Fibroblast of lung (primary cell): ENCODE measurements at regions not wholly inside any gene's neighbourhood (a gene's known extent, or its start where the extent isn't known, plus 50 kb on each side); places are given as distances from the start of the nearest gene placed in this dataset.
"Not testable (repeated sequence)": the region's sequence is repeated elsewhere in the genome, so short reads cannot be mapped to it uniquely, and the experiment has no call there.

Source experiments
- DNase-seq, 2 donors: peaks; one replicate each; pipeline versions ENCODE4 v3.0.0 to v3.0.0-alpha.2; 2010; ENCODE audit warnings: low read depth in 2 of 2
- H2AFZ ChIP-seq: 2 replicates; pipeline ENCODE4 v1.5.1; 2012; ENCODE audit warnings: low read length, control low read depth, inconsistent platforms
- H3K27ac ChIP-seq: 2 replicates; pipeline ENCODE4 v1.5.1; 2011; ENCODE audit warnings: low read length, control low read depth; ENCODE audit not compliant: insufficient read depth
- H3K27me3 ChIP-seq: 2 replicates; pipeline ENCODE4 v1.5.1; 2011; ENCODE audit warnings: mild to moderate bottlenecking, low read length; ENCODE audit not compliant: control insufficient read depth, insufficient read depth
- H3K36me3 ChIP-seq: 2 replicates; pipeline ENCODE4 v1.5.1; 2011; ENCODE audit warnings: low read length; ENCODE audit not compliant: control insufficient read depth, insufficient read depth
- H3K4me1 ChIP-seq: 2 replicates; pipeline ENCODE4 v1.5.1; 2011; ENCODE audit warnings: low read length; ENCODE audit not compliant: control insufficient read depth, insufficient read depth; ENCODE audit errors: extremely low read depth
- H3K4me2 ChIP-seq: 2 replicates; pipeline ENCODE4 v1.5.1; 2011; ENCODE audit warnings: low read length, control low read depth; ENCODE audit not compliant: insufficient read depth; ENCODE audit errors: extremely low read depth
- H3K4me3 ChIP-seq, 4 experiments: fragments of 200-600 bp in 1 of 4; sonication (generic) in 1 of 4; replicated peaks in 1 of 4; 2 replicates each; pipeline ENCODE4 v1.5.1; 2011 to 2016; ENCODE audit warnings: low read length in 4 of 4, low read depth in 3 of 4, mild to moderate bottlenecking in 3 of 4, control low read depth in 2 of 4, inconsistent platforms in 1 of 4, mixed read lengths in 1 of 4; ENCODE audit not compliant: insufficient read depth in 1 of 4; ENCODE audit errors: control extremely low read depth in 1 of 4
- H3K79me2 ChIP-seq: 2 replicates; pipeline ENCODE4 v1.5.1; 2012; ENCODE audit warnings: mild to moderate bottlenecking, low read length, inconsistent platforms; ENCODE audit not compliant: control insufficient read depth, insufficient read depth
- H3K9ac ChIP-seq: 2 replicates; pipeline ENCODE4 v1.5.1; 2011; ENCODE audit warnings: mild to moderate bottlenecking, low read length, control low read depth; ENCODE audit not compliant: insufficient read depth
- H3K9me3 ChIP-seq: 2 replicates; pipeline ENCODE4 v1.5.1; 2012; ENCODE audit warnings: low read depth, low read length; ENCODE audit not compliant: control insufficient read depth, insufficient read depth
- H4K20me1 ChIP-seq: 2 replicates; pipeline ENCODE4 v1.5.1; 2011; ENCODE audit warnings: low read length; ENCODE audit not compliant: control insufficient read depth, insufficient read depth; ENCODE audit errors: extremely low read depth
- CTCF ChIP-seq, 2 donors: IDR thresholded peaks in 1 of 2; conservative IDR thresholded peaks in 1 of 2; 1 replicate in 1 of 2; 2 replicates in 1 of 2; pipeline ENCODE4 v1.5.1; 2011 to 2012; ENCODE audit warnings: low read length in 2 of 2, control low read depth in 1 of 2, inconsistent platforms in 1 of 2, low read depth in 1 of 2, mild to moderate bottlenecking in 1 of 2
- EZH2 ChIP-seq: IDR thresholded peaks from 2 replicates; pipeline ENCODE4 v1.5.1; 2012; ENCODE audit warnings: low read length, control low read depth, mild to moderate bottlenecking; ENCODE audit errors: missing control alignments

GRCh38 chr10:100650693-100651092 is 94.7 kb upstream of the PAX2 start:
- Histone ChIP-seq H3K9ac (no peak overlapping the region), H3K4me3 (no peak overlapping the region), H3K27me3 (peaks cover 19% of the 10 kb centered on the region), H4K20me1 (no peaks in the 10 kb centered on the region), H3K9me3 (no peaks in the 10 kb centered on the region), H2AFZ (no peak overlapping the region), H3K4me2 (no peak overlapping the region), H3K79me2 (no peaks in the 10 kb centered on the region), H3K4me1 (no peaks in the 10 kb centered on the region), H3K36me3 (no peaks in the 10 kb centered on the region), H3K27ac (no peak overlapping the region)
- no peak for TF ChIP-seq EZH2
- no peak for TF ChIP-seq CTCF (conservative IDR thresholded peaks at IDR 0.05 in 1 of 2, IDR thresholded peaks at IDR 0.05 in 1 of 2; ENCODE audit: low read depth in 1 of 2, low read length in 2 of 2)
- DNase-seq, result no peak

GRCh38 chr10:100651099-100651498 is 94.3 kb upstream of the PAX2 start:
- H3K9me3 ChIP-seq, H3K79me2 ChIP-seq, H3K4me2 ChIP-seq, H3K36me3 ChIP-seq, DNase-seq, H4K20me1 ChIP-seq, H3K9ac ChIP-seq, H2AFZ ChIP-seq, H3K4me3 ChIP-seq, H3K4me1 ChIP-seq, H3K27ac ChIP-seq: not testable (repeated sequence)
- peaks cover 24% of the 10 kb centered on the region for H3K27me3 ChIP-seq

- H3K4me1 ChIP-seq, result no peaks in the 10 kb centered on the region
- H3K36me3 ChIP-seq, result no peaks in the 10 kb centered on the region
- no peak overlapping the region for H2AFZ ChIP-seq
- H3K4me3 ChIP-seq, result no peak overlapping the region
- no peak overlapping the region for H3K9ac ChIP-seq
- H4K20me1 ChIP-seq, result no peaks in the 10 kb centered on the region
- peaks cover 25% of the 10 kb centered on the region for H3K27me3 ChIP-seq
- TF ChIP-seq CTCF (conservative IDR thresholded peaks at IDR 0.05 in 1 of 2, IDR thresholded peaks at IDR 0.05 in 1 of 2; ENCODE audit: low read depth in 1 of 2, low read length in 2 of 2) (no peak), EZH2 (no peak)
- no peak overlapping the region for H3K27ac ChIP-seq
- DNase-seq, result no peak
- no peaks in the 10 kb centered on the region for H3K9me3 ChIP-seq
- no peaks in the 10 kb centered on the region for H3K79me2 ChIP-seq
- H3K4me2 ChIP-seq, result no peak overlapping the region
These were observed 93.5 kb upstream of the PAX2 start for GRCh38 chr10:100651916-100652315.
